SK-N-MC (cell line): ENCODE measurements at regions not wholly inside any gene's neighbourhood (a gene's known extent, or its start where the extent isn't known, plus 50 kb on each side); places are given as distances from the start of the nearest gene placed in this dataset.

Source experiments
- DNase-seq: peaks from one replicate; pipeline ENCODE4 v3.0.0-alpha.2; 2011; ENCODE audit warnings: low read depth, low spot score
- H3K27ac ChIP-seq: fragments of 200-600 bp; sonication (generic); 2 replicates; pipeline ENCODE4 v1.5.1; 2016; ENCODE audit warnings: mixed run types
- H3K36me3 ChIP-seq: fragments of 200-600 bp; sonication (generic); 2 replicates; pipeline ENCODE4 v1.6.1; 2017; ENCODE audit warnings: antibody characterized with exemption, low read length, mixed read lengths; ENCODE audit not compliant: insufficient read depth
- H3K4me3 ChIP-seq: fragments of 200-600 bp; sonication (generic); 2 replicates; pipeline ENCODE4 v1.5.1; 2016
- H3K9ac ChIP-seq: fragments of 200-600 bp; sonication (generic); 2 replicates; pipeline ENCODE4 v1.8.0; 2017; ENCODE audit warnings: mixed run types, mixed read lengths; ENCODE audit not compliant: insufficient read length
- H3K9me3 ChIP-seq: fragments of 200-600 bp; sonication (generic); 2 replicates; pipeline ENCODE4 v1.6.1; 2017; ENCODE audit warnings: low read depth, mild to moderate bottlenecking, antibody characterized with exemption, low read length, moderate library complexity, mixed read lengths
- EZH2 ChIP-seq: fragments of 200-600 bp; sonication (generic); IDR thresholded peaks from one replicate; pipeline ENCODE4 v1.6.1; 2017; ENCODE audit warnings: antibody characterized with exemption
- FOXP2 ChIP-seq: optimal IDR thresholded peaks from 2 replicates; pipeline ENCODE3; 2011; ENCODE audit warnings: mild to moderate bottlenecking, moderate library complexity; ENCODE audit not compliant: insufficient read depth; ENCODE audit errors: extremely low read length, control extremely low read depth
- POLR2AphosphoS5 ChIP-seq: IDR thresholded peaks from 2 replicates; pipeline ENCODE4 v1.6.1; 2012; ENCODE audit warnings: mild to moderate bottlenecking, low read depth, low read length, borderline replicate concordance

DNA sequence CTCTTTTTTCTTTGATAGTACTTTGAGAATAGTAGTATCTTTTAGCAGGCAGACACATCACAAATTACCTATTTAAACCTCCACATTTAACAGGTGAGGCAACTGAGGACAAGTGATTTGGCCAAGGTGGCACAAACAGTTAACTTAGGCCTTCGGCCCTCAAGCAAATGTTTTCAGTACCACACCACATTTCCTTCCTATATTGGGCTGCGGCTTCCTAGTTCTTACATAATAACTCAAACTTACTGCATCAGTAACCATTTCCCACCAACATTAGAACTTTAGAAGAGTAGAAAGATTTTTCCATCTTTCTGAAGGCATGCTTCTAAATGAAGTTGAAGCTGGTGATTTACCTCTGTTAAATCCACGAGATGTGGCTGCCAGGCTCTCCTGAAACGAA is 63.2 kb upstream of the SLC4A4 start:
- Histone ChIP-seq H3K9me3 (no peaks in the 10 kb centered on the region), H3K27ac (no peak overlapping the region), H3K9ac (no peak overlapping the region), H3K4me3 (no peak overlapping the region), H3K36me3 (no peaks in the 10 kb centered on the region)
- no peak for TF ChIP-seq FOXP2
- no peak for TF ChIP-seq POLR2AphosphoS5
- TF ChIP-seq EZH2 = no peak
- DNase-seq = no peak

DNA sequence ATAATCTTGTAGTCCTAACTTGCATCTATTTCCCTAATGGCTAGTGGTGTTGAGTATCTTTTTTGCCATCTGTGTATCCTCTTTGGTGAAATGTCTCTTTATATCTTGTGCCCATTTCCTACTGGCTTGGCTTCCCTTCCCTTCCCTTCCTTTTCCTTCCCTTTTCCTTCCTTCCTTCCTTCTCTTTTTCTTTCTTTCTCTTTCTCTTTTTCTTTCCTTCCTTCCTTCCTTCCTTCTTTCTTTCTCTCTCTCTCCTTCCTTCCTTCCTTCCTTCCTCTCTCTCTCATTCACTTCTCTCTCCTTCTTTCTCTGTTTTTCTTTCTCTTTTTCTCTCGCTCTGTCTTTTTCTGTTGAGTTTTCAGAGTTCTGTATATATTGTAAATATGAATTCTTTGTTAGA is 61.5 kb upstream of the SLC4A4 start:
- H3K27ac ChIP-seq = no peak overlapping the region
- H3K36me3 ChIP-seq = no peaks in the 10 kb centered on the region
- DNase-seq = no peak
- H3K9ac ChIP-seq = no peak overlapping the region
- no peak for TF ChIP-seq POLR2AphosphoS5
- no peak for TF ChIP-seq EZH2
- TF ChIP-seq FOXP2 = no peak
- H3K4me3 ChIP-seq = no peak overlapping the region
- no peaks in the 10 kb centered on the region for H3K9me3 ChIP-seq

GRCh38 chr4:71283642-71284257 is 55.1 kb upstream of the SLC4A4 start:
- H3K36me3 ChIP-seq = no peaks in the 10 kb centered on the region
- no peaks in the 10 kb centered on the region for H3K9me3 ChIP-seq
- no peak overlapping the region for H3K4me3 ChIP-seq
- H3K9ac ChIP-seq = no peak overlapping the region
- no peak overlapping the region for H3K27ac ChIP-seq
- TF ChIP-seq POLR2AphosphoS5 (no peak), EZH2 (no peak), FOXP2 (no peak)
- DNase-seq = no peak

- H3K4me3 ChIP-seq = no peak overlapping the region
- no peak overlapping the region for H3K9ac ChIP-seq
- no peak for DNase-seq
- H3K9me3 ChIP-seq = no peaks in the 10 kb centered on the region
- H3K27ac ChIP-seq = no peak overlapping the region
- TF ChIP-seq POLR2AphosphoS5 (no peak), EZH2 (no peak), FOXP2 (no peak)
- H3K36me3 ChIP-seq = no peaks in the 10 kb centered on the region
Measured at GRCh38 chr4:71287305-71287704, 51.5 kb upstream of the SLC4A4 start.

GRCh38 chr4:71288875-71289274 is 49.9 kb upstream of the SLC4A4 start:
- H3K9me3 ChIP-seq = no peaks in the 10 kb centered on the region
- H3K27ac ChIP-seq = no peak overlapping the region

More at GRCh38 chr4:71288875-71289274, 49.9 kb upstream of the SLC4A4 start:
- Histone ChIP-seq H3K36me3 (no peaks in the 10 kb centered on the region), H3K4me3 (no peak overlapping the region), H3K9ac (no peak overlapping the region)
- TF ChIP-seq POLR2AphosphoS5 (no peak), FOXP2 (no peak), EZH2 (no peak)
- DNase-seq = no peak
